PC-9 (cell line): ENCODE measurements at regions not wholly inside any gene's neighbourhood (a gene's known extent, or its start where the extent isn't known, plus 50 kb on each side); places are given as distances from the start of the nearest gene placed in this dataset.

ENCODE experiments used
- CTCF ChIP-seq: fragments of 200-600 bp; sonication (generic); conservative IDR thresholded peaks from 2 replicates; pipeline ENCODE4 v1.6.1; 2017; ENCODE audit warnings: mixed run types, antibody characterized with exemption, mild to moderate bottlenecking, moderate library complexity
- EZH2 ChIP-seq: fragments of 200-600 bp; sonication (generic); IDR thresholded peaks from 2 replicates; pipeline ENCODE4 v1.8.0; 2017; ENCODE audit warnings: antibody characterized with exemption, low read depth

GRCh38 chr18:61749031-61749430 lies 143.8 kb downstream of the RNF152 start:
- TF ChIP-seq CTCF, result no peak
- no peak for TF ChIP-seq EZH2
